ENCODE measurements at regions not wholly inside any gene's neighbourhood (a gene's known extent, or its start where the extent isn't known, plus 50 kb on each side); places are given as distances from the start of the nearest gene placed in this dataset.
"Not testable (repeated sequence)": the region's sequence is repeated elsewhere in the genome, so short reads cannot be mapped to it uniquely, and the experiment has no call there.

DNA sequence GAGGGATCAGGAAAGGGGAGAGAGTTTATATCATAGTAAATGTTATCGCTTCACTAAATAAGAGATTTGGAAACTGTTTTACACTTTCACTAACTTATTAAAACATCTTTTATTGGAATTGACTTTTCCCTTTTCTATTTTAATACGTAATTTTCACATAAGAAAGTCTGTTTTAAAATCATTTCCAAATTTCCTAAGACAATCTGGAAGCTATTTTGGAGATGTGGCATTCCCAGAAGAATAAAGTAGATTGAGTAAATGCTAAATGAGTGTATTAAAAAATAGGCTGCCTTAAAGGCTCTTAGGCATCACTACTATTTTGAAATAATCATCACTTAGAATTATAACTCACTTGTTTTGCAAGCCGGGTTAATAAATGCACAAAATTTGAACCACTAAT is 763.5 kb downstream of the EDEM1 start:
- DNase-seq (ENCODE audit: low spot score) (no peak), FAIRE-seq (no peak)

DNA sequence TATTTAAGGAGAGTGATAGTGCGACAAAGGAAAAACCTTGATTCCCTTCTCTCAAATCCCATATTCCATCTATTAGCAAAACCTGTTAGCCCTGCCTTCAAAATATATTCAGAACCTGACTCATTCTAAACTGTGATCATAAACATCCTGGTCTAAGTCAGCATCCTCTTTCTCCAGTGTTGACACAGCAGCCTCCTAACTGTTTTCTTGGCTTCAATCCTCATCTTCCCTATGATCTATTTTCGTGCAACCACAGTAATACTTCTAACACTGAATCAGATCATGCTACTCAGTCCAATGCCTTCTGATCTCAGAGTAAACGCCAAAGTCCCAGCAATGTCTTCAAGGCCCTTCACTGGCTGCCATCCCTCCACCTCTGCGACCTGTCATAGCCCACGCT is 785.1 kb downstream of the EDEM1 start:
- FAIRE-seq = no peak
- DNase-seq (ENCODE audit: low spot score) = no peak

DNA sequence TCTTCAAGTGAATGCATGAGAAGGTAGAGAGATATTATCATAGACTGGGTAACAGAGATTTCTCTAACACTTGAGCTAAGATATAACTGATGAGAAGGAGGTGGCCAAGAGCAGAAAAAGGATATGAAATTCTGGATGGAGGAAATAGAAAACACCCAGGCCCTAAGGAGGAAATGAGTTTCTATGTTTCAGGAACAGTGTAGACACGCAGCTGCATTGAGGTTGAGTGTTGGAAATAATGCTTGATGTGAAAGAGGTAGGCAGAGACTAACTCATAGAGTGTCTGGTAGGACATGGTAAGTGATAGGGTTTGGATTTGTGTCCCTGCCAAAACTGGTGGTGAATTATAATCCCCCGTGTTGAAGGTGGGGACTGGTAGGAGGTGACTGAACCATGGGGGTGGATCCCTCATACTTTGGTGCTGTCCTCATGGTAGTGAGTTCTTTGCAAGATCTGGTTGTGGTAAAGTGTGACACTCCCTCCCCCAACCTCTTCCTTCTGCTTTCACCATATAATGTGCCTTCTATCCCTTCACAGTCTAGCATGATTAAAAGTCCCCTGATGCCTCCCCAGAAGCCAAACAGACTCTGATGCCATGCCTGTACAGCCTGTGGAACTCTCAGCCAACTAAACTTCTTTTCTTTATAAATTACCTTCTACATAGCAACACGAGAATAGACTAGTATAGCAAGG is 787.3 kb downstream of the EDEM1 start:
- FAIRE-seq = no peak
- no peak for DNase-seq (ENCODE audit: low spot score)

DNA sequence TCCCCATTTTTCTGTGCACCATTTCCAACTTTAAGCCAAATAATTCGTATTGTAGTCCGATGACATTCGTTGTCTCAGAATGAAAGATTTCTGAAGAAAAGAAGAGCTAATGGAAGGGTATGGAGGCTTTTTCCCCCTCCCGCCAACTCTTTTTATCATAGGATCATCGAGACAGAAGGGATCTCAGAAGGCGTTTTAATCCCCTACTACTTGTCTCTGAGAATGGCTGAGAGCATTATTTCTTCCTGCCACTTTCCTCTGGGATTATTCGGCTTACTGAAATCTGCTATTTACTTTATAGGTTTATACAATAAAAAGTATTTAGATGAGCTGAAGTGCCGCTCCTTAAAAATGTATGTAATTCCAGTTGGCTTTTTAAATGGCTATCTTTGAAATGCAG is 789.8 kb downstream of the EDEM1 start:
- no peak for DNase-seq (ENCODE audit: low spot score)
- FAIRE-seq = no peak

DNA sequence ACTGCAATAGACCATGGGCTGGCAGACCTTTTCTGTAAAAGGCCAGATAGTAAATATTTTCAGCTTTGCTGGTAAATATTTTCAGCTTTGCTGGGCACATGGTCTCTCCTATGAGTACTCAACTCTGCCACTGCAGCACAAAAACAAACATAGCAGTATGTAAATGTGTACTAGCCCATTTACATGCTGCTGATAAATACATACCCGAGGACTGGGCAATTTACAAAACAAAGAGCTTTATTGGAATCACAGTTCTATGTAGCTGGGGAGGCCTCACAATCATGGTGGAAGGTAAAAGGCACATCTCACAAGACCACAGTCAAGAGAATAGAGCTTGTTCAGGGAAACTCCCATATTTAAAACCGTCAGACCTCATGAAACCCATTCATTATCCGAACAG is 793.0 kb downstream of the EDEM1 start:
- FAIRE-seq (no peak), DNase-seq (ENCODE audit: low spot score) (no peak)

DNA sequence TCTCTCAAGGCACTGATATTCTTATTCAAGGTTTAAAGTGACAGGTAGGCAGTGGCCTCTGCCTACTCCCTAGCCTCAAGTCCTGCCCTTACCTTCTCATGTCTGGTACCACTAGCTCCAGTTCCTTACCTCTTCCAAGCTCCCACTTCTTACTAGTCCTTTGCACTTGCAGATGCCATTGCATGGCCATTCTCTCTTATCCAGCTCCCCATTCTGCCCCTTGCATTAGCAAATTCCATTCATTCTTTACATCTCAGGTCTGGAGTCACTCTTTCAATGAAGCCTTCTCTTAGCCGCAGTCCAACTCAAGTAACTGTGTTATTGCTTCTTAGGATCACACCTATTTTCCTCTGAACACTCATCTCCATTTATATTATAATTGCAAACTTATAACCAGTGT is 807.1 kb downstream of the EDEM1 start:
- no peak for FAIRE-seq
- no peak for DNase-seq (ENCODE audit: low spot score)

DNA sequence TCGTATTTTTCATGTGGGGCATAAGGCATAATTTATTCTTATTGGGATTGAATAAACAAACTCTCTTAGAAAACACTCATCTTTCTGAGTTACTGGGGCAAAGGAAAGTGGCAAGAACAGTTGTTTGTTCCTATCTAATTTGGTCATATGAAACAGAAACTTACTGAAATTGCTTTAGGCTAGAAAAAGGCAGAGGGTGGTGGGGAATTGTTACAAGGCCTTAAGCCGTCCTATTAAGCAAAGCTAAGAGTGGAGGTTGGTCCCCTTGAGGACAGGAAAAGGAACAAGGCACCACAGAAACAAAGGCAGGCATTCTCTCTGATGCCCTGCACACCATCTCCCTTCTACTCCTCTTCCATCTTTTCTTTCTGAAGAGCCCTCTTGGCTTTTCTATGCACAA is 830.9 kb downstream of the EDEM1 start:
- FAIRE-seq = no peak

DNA sequence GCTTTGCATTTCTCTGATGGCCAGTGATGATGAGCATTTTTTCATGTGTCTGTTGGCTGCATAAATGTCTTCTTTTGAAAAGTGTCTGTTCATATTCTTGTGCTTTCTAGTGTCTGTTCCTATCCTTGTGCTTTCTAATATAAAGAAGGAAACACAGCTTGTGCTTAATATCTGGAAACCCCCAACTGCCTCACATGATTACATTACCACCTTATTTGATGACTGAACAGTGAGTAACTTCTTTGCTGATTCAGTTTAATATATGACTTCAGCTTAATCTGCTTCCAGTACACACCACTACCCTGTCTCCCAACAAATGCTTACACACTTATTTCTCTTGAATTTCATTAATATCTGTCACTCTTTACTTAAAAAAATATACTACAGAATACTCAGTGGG is 835.1 kb downstream of the EDEM1 start:
- FAIRE-seq = no peak
- DNase-seq (ENCODE audit: low spot score) = no peak

More for the DNA sequence above, 830.9 kb downstream of the EDEM1 start:
- DNase-seq (ENCODE audit: low spot score) = no peak

DNA sequence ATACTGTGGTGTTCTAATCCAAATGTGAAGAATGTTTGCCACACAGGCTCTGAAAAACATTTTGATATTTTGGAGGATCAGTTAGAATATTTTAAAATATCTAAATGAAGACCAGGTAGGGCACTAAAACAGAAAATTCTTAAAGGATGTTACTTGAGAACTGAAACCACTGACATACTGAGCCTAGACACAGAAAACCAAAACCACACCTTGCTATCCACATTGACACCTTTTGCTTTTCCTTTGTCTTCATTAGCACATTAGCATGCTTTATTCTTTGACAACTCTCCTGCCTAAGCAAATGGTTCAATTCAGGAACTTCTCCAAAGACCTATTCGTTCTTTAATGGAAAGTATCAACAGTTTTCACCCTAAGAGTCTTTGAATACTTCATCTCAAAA is 835.9 kb upstream of the GRM7 start:
- DNase-seq (ENCODE audit: low spot score) (no peak), FAIRE-seq (no peak)

DNA sequence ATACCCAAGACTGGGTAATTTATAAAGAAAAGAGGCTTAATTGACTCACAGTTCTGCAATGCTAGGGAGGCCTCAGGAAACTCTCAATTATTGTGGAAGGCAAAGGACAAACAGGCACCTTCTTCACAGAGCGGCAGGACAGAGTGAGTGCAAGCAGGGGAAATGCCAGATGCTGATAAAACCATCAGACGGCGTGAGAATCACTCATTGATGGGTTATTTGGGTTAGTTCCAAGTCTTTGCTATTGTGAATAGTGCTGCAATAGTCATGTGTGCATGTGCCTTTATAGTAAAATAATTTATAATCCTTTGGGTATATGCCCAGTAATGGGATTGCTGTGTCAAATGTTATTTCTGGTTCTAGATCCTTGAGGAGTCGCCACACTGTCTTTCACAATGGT is 830.3 kb upstream of the GRM7 start:
- DNase-seq (ENCODE audit: low spot score); FAIRE-seq: not testable (repeated sequence)

DNA sequence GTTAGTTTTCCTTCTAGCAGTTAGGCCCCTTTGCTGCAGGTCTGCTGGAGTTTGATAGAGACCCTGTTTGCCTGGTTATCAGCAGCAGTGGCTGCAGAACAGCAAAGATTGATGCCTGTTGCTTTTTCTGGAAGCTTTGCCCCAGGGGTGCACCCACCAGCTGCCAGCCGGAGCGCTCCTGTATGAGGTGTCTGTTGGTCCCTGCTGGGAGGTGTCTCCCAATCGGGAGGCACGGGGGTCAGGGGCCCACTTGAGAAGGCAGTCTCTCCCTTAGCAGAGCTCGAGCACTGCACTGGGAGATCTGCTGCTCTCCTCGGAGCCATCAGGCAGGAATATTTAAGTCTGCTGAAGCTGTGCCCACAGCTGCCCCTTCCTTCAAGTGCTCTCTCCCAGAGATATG is 825.3 kb upstream of the GRM7 start:
- FAIRE-seq = no peak

DNA sequence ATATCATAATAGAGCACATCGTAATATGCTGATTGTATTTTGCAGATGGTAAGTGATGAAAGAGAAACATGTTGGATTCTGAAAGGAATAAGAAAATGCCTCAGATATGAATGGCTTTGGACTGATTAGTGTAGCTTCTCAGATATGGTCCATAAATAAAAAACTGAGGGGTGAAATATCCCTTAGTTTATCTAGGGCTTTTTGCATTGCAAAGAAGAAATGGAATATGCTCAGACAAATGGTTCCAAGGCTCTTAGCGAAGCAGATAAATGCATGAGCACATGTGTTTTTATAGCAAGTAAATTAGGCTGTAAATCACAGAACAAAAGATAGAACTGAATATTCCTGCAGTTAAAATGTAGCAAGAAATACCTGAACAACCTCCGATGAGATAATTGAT is 820.9 kb upstream of the GRM7 start:
- DNase-seq (ENCODE audit: low spot score) (no peak), FAIRE-seq (no peak)

More for the DNA sequence above, 825.3 kb upstream of the GRM7 start:
- DNase-seq (ENCODE audit: low spot score) = no peak

DNA sequence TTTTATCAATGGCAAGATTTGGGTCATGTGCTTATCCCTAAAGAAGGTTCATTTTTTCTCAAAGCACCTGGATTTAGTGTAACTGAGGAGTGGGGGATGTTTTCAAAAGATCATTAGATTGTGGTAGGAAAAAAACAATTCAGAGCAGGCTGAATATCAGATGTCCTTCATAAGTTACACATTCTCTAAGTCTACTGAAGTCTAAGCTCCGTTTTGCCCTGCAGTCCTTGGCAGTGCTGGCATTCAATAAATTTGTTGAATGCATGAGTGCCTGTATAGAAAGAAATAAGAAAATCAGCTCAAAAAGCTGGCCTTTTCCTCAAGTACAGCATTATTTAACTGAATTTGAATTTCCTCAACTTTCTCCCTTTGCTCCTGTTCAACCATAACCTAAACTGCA is 819.0 kb upstream of the GRM7 start:
- FAIRE-seq = no peak
- no peak for DNase-seq (ENCODE audit: low spot score)

DNA sequence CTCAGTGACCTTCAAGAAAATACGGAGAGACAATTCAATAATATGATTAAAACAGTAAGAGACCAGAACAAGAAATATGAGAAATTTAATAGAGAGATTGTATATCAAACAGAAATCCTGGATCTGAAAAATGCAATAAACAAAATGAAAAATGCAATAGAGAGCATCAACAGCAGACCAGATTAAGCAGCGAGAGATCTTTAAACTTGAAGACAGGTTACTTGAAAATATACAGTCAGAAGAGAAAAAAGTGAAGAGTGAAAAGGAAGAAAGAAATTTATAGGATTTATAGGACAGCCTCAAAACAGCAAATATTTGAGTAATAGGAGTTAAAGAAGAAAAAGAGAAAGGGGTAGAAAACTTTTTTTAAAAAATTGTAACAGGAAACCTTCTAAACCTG is 813.9 kb upstream of the GRM7 start:
- FAIRE-seq (no peak), DNase-seq (ENCODE audit: low spot score) (no peak)

DNA sequence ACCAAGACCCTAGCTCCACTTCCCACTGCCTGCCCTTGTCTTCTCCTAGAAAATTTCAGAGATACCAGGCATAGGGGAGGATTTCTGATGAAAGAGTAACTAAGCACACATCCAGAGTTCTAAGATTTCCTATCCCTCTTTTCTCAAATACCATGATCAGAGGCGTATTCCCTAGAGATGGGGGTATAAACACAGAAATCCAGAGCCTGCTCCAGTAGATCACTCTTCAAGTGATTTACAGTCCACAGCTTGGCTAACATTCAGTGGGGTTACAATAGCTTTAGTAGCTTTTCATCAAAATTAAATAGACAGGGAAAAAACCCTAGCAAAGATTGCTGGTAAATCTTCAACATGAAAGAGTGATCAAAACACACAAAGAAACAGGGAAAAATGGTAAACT is 800.7 kb upstream of the GRM7 start:
- DNase-seq (ENCODE audit: low spot score) (no peak), FAIRE-seq (no peak)

DNA sequence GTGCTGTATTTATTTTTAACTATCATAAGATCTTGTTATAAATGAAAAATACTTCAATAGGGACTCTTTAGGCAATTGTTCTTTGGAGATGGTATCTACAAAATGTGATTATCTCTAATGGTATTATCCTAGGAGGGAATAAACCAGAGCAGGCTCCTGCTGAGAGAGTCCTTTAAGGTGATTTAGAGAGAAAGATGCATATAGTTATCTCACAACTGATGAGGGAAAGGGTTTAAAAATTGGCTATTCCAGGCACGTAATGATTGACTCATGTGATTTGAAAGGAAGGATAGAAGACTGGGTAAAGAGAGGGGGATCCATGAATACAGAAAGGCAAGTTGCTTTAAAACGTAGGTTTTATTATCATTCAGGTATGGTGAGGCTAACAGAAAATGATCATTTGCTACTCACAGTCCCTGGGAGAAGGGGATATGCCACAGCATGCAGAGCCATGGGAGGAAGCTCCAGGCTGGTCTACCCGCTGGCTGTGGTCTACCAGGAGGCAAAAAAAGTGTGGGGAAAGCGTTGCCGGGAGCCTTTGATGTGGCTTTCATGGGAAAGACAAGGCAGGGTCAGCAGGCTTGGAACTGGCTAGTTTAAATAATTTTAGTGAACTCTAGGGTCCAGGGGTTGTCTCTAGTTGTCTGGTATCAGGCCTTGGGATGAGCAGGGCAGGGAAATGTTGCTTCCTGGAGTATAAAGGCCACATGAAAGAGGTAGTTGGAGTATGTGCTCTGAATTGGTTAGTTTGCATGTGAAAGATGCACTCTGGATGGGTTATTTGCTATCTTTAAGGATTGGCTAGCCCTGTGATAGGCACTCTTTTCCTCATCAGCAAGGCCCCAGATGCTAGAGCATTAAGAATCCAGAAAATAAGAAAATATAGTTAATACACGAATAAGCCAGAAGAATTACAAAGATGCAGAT is 798.4 kb upstream of the GRM7 start:
- DNase-seq (ENCODE audit: low spot score) = no peak
- no peak for FAIRE-seq

DNA sequence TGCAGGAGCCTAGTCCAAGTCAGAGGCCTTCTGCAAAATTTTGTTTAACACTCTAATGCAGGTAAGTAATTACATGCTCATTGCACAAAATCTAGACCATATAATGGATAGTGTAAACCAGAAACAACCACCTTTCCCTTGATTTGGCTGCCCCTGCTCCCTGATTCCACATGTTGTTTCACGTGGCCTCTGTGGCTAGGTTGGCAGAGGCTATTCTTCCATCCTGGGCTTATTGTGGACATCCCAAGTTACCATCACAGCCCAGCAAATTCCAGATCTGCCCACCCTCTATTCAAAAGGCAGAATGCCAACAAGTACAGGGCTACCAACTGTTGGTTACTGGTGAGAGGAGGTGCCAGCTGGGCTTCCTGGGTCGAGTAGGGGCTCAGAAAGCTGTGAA is 794.5 kb upstream of the GRM7 start:
- DNase-seq (ENCODE audit: low spot score) (no peak), FAIRE-seq (no peak)

DNA sequence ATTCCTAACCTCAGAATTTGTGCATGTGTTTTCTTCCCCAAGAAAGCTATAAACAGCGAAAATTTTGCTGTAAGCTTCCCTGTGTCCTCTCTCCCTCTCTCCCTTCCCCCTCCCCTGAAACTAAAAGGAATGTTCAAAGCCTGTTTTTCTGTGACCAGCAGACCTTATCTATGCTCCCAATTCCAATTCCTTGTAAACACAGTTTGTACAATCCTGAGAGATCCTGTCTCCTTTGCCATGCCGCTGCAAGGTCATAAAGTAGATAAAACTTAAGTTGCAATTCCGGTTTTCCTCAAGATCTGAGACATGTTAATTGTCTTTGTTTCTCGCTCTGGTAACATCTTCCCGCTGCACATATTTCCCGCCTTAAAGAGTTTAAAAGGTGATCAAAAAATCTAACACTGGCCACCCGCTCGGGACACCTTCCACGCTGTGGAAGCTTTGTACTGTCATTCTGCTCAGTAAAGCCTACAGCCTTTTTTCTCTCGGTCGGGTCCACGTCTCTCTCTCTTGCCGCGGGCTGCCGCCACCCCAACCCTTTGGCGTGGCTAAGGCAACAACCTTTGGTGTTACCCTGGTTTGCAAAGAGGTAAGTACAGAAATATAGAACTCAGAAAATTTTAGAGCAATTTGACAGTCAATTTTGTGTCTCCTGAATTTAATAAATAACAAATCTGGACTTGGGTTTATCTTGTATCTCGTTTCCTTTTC is 793.9 kb upstream of the GRM7 start:
- DNase-seq (ENCODE audit: low spot score); FAIRE-seq: not testable (repeated sequence)

DNA sequence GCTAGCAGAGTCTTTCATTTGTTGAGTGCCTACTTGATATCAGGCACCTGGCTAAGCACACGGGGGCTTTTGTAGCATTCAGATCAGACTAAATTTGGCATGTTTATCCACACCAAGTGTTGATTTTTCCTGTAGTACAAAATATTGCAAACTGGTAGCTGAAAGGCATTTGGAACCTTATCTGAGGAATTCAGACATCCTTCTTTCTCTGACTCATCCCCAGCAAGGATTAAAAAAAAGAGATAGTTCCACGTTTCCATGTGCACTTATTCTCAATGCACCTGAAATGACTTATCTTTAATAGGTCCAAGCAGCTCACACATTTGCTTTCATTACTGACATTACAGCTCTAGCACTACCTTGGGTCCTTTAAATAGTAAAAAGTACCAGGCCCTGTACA is 786.0 kb upstream of the GRM7 start:
- no peak for FAIRE-seq

DNA sequence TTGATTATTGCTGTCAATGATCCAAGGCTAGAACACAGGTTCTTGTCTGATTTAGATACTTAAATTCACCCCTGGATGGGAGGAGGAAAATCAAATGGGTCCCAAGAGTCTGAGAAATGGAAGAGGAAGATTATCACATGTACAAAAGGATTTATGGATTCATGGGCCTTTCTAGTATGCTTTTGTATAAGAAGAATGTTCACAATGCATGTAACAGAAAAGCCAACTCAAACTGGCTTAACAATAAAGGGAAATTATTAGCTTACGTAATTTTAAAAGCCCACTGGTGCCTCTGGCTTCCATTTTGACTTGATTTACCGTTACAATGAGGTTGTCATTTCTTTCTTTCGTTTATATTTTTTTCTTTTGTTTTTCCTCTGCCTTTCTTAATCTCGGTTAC is 782.5 kb upstream of the GRM7 start:
- FAIRE-seq (no peak), DNase-seq (ENCODE audit: low spot score) (no peak)

More for the DNA sequence above, 786.0 kb upstream of the GRM7 start:
- no peak for DNase-seq (ENCODE audit: low spot score)

DNA sequence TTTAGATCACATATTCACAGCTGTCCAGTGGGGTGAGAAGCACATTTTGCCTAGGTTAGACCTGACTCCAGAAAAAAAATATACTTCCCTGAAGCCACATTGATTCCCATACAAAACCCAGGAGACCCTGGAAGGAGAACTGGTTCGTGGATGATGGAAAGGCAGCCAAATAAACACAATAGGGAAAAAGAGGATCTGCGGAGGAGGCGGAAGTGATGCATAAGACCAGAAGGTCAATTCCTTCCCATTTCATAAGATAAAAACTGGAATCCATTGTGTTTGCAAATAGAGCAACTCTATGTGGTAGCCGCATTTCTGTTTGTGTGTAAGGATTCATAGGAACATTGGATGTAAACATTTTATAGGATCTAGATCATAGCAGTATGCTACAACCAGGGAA is 781.9 kb upstream of the GRM7 start:
- no peak for FAIRE-seq

DNA sequence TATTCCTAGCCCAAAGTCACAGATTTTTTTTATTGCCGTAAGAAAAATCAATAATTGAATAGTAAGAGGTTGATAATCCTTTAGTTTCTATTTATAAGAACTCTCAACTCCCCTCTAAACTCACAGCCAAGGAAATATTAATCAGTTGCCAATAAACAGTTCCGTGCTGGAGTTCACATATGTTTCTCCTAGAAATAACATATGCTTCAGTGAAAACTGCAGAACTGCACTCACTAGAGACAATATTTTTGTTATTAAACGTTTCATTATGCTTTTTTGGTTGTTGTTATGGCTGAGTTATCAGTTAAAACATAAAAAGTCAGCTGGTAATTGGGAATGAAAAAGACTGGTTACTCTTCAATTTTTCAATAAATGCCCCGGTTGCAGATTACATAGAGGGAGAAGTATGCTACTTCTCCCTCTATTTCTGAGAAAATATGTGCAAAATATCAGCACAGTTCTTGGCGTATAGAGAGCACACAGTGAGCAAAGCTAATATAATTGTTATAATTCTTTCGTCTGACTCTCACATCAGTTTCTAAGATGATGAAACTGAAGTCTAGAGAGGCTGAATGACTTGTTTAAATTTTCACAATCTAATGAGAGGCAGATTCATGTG is 781.2 kb upstream of the GRM7 start:
- FAIRE-seq = no peak
- DNase-seq (ENCODE audit: low spot score) = no peak

More for the DNA sequence above, 781.9 kb upstream of the GRM7 start:
- DNase-seq (ENCODE audit: low spot score) = no peak
